HG03460 (cell line): ENCODE measurements at regions not wholly inside any gene's neighbourhood (a gene's known extent, or its start where the extent isn't known, plus 50 kb on each side); places are given as distances from the start of the nearest gene placed in this dataset.

Experiments used
- ATAC-seq: cut with Tn5 transposase; IDR thresholded peaks from one replicate; pipeline ENCODE4 v1.9.1; 2021; ENCODE audit not compliant: unreplicated experiment

DNA sequence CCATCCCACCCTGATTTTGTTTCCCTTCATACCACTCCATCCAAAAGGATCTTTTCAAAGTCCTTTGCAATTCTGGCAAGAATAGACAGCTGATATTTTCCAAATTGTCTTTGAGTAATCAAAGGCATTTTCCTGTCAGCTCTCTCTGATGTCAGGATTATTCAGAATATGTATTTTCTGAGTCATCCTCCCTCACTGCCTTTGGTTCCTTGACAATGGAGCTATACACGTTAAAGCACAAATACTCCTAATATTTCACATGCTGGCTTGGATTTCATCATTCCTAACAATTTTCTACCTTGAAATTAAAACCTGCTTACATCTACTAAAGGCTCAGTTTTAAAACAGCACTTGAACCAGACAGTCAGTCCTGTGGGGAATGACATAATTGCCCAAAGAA is 379.4 kb downstream of the GADD45G start:
- no peak for ATAC-seq

DNA sequence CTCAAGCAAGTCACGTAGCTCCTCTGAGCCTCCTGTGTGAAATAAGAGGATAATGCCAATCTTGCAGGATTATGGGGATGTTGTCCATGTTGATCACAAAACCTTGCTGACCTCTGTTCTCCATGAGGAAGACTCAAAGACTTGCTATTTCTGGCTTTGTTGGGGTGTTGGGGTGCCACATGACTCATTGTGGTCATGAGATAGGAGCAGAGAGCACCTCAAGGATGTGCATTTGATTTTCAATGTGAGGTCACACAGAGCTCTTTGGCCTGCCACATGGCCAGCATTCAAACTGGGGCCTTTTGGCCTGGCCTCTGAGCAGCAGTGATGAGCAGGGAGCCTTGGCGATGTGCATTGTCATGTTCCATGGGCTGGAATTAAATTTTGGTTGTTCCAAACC is 380.3 kb downstream of the GADD45G start:
- ATAC-seq = no peak

DNA sequence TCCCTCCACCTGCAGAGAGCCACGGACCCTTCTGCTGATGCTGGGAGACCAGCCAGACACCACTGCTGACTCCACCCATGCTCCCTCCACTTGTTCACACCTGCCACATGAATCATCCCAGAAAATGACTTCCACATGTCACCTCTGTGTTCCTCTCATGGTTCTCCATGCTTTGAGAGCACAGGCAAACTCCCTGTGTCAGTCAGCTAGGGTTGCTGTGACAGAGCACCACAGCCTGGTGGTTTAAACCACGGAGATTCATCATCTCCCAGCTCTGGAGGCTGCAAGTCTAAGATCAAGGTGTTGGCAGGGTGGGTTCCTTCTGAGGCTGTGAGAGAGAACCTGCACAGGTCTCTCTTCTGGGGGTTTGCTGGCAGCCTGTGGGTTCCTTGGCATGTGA is 381.4 kb downstream of the GADD45G start:
- ATAC-seq = no peak

DNA sequence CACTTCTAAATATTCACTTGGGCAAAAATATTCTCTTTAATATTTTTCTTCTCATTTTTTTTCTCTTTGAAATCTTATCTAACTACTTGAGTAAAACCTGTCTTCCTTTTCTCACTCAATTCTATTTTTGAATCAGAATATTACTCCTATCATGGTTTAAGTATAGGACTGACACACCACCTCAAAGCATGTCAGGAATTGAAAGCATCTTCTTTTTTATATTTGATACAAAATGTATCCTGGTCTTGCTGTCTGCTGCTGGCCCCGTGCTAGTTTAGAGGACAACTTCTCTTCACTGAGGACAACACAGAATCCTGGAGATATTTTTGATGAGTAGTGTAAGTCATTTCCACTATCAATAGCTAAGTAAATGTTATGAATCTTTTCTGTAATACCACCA is 383.6 kb downstream of the GADD45G start:
- no peak for ATAC-seq

DNA sequence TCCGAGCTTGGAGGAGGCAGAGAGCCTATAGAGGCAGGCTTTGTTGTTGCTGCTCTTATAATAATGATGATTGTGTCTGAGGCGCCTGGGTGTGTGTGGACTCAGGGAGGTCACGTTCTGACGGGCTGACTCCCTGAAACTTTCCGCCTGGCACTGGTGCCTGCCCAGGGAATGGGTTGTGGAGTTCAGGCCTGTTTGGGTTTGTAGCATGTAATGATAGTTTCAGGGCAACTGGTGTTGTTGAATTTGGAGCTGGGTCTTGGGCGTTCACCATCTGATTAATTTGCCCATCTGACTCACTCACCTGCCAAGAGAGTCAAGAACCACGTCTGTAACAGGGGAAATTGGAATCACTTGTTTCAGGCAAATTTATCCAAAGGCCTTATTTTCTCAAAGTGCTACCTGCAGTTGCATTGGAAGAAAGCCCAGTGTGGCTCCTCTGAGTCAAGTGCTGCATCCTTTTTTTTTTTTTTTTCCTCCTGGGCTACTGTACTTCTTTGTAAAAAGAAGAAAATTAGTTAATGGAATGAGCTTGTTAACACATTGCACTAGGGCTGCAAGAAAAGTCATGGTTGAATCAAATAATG is 386.5 kb downstream of the GADD45G start:
- no peak for ATAC-seq

DNA sequence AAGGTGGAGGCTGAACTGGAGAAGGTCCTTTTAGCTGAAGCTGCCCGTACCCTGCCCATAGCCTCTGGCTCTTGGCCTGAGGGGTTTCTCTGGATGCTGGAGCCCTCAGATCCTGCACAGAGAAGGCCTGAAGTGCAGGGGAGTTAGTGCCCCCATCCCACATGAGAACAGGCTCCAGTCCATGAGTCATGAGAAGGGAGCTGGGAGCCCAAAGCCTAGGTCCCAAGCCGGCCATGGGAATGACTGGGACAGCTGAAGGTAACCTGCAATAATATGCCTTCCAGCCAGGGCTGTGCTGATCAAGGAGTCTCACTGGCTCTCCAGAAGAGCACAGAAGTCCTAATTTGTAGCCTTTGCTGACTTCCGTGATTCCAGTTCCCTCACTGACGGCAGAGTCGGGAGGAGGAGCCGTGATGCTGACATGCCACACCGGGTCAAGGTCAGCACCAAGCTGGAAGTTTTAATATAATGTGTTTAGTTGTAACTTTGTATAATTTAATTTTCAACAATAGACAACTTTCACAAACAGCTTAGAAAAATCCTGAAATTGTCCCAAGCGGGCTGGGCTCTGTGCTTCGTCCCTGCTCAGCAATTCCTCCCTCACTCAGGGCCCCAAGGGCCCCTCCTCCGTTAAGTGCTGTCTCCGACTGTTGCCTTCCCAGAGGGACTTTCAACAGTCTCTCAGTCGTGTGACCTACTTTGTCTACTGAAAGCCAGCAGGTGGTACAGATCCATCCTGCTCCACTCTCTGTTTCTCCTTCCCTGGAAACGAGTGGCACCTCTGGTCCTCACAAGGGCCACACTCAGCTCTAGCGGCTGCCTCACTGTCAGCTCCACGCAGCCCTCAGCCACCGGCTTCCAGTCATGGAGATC is 387.8 kb downstream of the GADD45G start:
- no peak for ATAC-seq

DNA sequence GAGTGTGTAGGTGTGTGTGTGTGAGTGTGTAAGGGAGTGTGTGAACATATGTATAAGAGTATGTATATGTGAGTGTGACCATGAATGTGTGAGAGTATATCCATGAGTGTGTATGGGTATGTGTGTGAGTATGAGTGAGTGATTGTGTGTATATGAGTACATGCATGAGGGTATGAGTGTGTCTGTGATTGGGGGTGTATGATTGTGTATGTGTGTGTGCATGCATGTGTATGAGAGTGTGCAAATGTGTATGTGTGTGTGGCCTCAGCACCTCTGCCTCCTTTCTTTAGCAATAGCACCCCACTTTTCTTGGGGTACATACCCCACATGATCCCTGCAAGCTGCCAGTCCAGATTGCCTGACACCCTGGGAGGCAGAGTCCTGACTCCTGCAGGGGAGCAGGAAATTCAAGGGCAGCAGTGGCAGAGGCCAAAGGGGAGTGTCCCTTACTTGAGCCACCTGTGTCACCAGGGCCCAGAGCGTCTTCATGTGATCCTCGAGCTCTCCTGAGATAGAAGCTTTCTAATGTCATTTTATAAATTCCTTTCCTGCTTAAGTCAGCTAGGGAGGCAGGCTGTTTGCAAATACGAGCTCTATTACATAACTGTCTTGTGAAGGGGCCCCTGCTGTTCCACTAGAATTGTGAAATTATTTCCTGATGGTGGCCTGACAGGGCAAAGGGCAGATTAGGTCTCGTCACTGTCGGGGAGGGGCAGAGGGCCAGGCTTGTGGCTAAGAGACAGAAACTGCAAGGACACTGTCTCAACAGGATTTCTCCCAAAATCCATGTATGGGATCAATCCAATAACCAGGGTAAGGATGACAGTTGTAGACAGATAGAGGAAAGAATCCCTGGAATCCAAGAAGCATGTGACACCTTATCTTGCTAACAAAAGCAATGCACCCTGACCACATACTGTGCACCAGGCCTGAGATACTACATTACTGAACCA is 389.1 kb downstream of the GADD45G start:
- ATAC-seq = no peak

DNA sequence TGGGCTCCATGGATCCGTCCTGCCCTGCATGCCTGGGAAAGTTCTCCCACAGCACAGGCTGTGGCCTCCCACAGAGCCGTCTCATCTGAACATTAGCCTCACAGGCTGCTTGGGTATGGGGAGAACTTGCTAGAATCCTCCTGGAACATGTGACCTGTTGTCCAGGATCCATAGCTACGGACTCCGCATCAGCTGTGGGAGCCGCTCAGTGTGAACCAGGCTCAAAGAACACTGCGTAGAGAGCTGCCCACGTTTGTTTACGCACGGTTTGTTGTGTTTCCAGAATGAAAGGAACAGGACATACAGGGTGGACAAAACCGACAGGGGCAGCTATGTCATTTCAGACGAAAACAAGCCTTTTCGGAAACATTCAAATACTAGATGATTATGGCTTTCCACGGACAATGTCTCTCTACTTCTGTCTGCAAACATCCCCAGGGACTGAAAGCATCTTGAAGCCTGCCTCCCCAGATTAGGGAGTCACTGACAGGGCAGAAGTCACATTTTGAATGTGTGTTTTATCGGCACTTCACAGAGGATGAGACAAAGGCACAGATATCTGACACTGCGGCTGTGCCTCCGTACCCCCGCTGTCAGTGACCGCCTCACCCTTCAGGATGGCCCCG is 390.3 kb downstream of the GADD45G start:
- no peak for ATAC-seq

DNA sequence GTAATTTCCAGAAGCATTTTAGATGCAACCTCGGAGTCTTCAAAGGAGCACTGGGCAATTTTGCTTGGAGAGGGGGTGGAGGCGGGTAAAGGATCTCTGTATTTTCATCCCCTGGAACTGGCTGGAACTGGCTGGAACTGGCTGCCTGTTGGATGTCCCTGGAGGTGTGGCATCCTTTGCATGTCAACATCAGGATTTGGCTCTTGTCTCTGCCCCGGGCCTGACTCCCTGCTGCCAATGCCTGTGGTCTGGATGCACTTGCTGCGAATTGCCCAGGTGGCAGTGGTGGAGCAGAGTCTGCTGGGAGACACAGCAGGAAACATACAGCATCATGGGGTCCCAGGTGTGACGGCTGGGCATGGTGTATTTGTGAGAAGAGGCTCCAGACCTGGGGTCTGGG is 391.3 kb downstream of the GADD45G start:
- no peak for ATAC-seq

DNA sequence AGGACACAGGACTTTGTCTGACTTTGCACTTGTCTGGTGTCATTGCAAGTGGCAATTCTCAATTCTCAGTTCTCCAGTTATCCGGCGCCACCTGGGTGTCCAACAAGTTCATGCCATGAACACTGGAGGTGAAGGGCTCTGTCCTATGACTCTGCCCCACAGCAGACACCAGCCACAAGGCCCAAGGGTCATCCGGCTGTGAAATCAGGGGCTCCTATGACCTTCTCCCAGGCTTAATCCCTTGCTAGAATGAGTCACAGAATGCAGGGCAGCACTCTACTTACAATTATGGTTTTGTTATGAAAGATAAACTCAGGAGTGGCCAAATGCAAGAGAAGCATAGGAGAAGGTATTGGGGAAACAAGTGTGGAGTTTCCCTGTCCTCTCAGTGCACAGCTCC is 392.0 kb downstream of the GADD45G start:
- ATAC-seq = no peak

DNA sequence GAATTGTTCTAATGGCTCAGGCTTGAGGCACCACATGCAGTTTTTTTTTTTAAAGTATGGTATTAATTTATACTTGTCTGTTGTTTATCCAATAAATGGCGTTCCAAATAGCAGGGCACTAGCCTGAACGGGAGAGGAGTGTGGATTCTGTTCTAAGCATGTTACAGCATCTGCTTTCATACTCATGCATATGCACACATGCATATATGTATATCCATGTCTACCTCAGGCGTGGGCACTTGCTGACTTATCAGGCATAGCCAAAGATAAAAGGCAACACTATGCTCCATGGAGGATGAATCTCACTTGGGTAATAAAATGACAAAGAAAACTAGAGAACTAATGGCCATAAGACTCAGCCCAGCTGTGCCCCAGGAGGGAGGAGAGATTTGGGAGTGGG is 393.8 kb downstream of the GADD45G start:
- no peak for ATAC-seq

DNA sequence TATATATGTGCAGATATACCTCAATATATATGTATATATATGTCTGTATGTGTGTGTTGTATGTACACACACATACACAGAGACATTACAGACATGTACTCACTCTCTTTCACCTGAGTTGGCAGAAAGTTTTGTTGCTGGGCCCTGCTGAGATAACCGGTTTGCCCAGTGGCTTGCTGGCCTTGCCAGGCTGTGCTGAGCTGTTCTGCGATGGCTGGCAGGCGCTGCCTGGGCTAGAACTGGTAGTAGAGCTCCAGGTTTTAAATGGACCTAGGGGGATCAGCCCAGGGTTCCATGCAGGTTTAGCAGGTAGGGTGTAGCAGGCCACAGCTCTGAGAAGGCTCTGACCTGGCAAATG is 394.3 kb downstream of the GADD45G start:
- ATAC-seq = no peak

DNA sequence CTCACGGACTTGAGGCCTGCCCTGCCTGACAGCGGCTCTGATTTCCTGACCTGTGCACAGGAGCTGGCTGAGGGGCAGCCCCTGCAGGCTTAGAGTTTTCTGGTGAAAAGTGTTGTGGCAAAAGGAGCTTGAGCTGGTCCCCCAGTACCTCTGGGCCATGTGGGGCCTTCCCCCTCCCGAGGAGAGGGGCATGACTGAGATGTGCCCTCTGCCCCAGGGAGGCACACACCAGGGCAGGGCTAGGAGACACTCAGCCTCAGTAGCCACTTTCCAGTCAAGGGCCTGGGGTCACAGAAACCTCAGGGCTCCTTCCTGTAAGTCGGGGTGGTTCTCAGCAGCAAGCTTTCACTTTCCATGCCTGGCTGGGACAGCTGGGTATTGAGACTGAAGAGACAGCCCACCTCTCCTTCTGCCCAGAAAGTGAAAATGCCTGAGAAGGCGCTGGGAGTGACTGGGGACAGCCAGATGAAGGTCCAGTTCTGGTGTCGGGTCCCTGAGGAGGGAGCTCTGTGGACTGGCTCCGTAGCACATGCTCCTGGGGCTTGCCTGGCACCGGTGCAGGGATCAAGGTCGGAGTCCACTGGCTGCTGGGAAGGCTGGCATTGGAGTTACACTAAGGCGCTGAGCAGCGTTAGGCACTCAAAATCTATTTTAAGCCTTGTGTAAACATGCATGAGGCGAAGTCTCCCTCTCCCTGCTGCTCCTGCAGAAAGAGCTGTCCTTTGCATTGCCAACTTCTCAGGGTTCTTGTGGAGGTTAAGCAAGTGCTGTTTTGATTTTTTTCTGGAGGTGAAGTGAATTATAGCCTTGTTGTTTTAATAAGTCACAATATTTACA is 394.9 kb downstream of the GADD45G start:
- peak; percentile 97 for ATAC-seq

DNA sequence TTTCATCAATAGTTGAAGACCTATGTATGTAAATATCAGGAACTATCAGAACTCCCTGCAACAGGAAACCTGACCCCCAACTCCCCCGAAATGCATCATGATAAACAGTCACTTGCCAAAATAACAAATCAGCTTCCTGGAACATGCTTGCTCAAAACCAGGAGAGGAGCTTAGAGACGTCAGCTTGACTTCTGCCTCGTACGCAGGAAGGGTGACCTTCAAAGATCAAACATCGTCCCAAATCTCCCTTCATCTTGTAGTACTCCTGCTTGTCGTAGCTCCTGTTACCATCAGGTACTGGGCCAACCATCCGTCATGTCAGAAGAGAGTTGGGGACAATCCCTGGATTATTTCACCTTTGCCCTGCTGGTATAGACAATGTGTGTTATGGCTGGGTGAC is 396.1 kb downstream of the GADD45G start:
- ATAC-seq = no peak

DNA sequence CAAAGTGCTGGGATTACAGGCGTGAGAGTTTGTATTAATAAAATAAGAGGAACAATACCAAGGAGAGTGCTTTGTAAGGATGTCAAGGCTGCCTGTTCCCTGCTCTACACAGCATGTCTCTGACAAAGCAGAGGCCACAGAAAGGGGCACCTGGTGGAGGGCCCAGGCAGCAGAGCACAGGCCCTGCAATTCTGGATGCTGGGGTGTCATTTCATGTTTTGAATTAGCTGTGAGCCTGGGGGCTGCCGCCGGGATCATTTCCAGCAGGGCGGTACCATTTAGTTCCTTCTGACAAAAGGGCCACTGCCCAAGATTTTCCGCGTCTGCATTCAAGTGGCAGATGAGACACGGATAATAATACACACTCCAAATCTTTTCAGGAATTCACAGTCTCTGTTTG is 396.9 kb downstream of the GADD45G start:
- ATAC-seq = no peak

DNA sequence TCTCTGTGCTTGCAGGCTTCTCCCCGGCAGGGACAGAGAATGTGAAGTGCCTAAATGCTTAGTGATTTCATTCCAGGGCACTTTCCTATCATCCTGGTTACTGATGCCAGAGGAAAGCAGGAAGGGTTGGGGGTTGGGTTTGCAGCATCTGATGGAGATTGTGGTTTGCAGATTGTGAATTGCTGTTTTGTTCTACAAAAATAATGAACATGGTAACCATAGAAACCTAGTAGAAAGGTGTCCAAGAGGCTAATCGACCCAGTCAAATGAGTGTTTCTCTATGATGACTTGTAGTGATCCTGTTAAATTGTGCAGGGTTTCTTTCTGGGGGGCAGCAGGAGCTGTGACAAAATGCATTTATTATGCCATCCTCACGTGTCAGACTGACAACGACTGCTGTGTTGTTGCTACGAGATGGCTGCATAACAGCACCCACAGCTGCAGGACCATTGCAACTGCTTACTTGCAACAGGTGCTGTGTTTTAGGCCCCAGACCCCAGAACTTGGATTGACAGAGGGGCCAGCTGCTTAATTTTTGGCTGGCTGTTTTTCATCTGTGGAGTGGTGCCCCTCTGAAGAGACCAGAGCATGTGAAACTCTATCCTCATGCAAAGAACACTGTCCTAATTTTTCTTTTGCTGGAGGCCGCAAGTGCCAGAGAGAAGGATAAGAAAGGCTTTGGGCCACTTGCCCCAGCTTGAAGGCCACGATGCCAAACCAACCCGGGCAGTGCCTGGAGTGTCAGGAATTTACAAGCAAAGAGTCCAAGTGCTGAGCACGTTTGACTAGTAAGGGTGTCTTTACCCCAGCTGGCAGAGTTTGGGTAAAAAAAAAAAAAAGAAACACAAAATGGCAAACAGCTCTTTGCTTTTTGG is 397.8 kb downstream of the GADD45G start:
- ATAC-seq = no peak

DNA sequence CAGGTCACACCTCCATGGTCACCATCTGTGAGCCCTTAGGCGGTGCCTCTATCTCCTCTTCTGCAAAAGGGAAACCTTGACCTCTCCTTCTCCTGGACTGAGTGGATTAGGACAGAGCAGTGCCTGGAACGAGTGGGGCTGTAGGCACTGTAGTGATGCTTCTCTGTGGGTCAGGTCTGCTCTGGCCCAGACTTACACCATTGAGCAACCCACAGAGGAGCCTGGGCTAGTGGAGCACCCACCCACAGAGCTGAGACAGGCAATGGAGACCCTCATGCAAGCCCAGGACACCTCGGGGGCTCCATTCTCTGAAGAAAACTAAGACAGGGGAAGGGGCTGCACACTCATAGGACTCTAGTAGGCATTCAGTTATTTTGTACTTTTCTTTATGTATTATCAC is 400.6 kb downstream of the GADD45G start:
- no peak for ATAC-seq

DNA sequence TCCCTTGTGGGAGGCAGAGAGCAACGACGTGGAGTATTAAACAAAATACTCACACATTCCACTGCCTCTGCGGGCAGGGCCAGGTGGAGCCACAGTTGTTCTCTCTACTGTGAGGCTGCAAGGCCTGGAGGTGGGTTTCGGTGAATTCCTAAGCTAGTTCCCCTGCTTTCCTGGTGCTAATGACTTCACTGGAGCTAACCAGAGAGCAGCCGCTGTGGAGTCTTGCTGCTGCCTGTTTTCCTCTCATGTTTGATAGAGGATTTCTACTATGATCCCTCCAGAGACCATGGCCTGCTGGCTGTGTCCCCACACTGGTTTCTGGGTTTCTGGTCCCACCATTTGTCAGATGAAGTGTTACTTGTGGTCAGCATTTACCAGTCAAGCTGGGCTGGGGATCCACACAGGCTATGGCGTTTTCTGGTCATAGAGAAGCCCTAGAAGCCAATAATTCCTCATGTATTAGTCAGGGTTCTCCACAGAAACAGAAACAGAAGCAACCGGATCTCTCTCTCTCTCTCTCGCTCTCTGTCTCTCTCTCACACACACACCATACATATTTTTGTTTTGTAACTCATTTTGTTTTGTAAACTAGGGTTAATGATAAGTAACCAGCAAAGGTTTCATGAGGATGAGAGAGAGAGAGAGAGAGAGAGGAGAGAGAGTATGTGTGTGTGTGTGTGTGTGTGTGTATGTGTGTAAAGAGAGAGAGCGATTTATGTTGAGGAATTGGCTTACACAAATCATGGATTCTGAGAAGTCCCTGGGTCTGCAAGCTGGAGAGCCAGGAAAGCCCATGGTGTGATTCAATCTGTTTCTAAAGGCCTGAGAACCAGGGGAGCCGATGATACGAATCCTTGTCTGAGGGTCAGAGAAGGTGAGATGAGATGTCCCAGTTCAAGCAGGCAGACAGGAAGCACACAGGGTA is 403.0 kb downstream of the GADD45G start:
- ATAC-seq = no peak
